ENCODE measurements at regions not wholly inside any gene's neighbourhood (a gene's known extent, or its start where the extent isn't known, plus 50 kb on each side); places are given as distances from the start of the nearest gene placed in this dataset.
A peak's percentile ranks its signal among the peaks of the same experiment; 100 is the strongest.

DNA sequence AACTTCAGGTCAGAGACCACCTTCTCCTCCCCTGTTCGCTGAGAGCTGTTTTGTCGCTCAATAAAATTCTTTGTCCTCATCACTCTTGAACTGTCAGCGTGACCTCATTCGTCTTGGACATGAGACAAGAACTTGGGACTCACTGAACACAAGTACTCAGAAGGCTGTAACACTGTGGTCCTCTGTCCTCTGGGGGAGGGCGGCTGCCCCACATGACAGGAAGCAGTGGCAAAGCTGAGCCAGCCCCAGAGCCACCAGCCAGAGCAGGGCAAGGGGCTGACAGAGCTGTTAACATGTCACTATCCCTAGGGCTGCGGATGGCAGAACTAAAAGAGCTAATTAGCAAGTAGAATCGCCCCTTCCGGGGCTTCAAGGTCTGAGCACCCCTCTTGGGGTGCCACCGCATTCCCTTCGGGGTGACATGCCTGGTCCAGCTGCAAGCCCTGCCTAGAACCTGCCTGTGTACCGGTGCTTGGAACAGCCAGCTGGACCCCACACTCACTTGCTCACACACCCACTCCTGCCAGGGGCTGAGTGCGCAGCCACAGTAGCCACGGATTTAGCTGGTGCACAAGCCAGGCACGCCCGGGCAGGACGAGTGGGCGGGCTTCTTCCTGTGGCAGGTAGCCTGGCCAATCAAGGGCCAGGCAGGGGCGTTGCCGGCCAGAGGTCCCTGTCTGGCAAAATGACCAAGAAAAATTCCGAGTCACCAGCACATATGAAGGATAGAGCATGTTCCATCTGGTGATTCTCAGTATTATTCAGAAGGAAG lies 648.6 kb upstream of the AGA start:
- no peak for FAIRE-seq

More for the DNA sequence above, 648.6 kb upstream of the AGA start:
- no TSS peak for BruUV-seq (replicated peaks)
- Histone ChIP-seq H3K36me3 (ENCODE audit: control insufficient read depth in 2 of 2, insufficient read depth in 2 of 2, low read length in 1 of 2) (no peaks in the 10 kb centered on the region), H3K9me3 (replicated peaks; ENCODE audit: control insufficient read depth, insufficient read depth, low read length) (no peaks in the 10 kb centered on the region), H3K9ac (ENCODE audit: control insufficient read depth, insufficient read depth, low read length) (no peak overlapping the region), H3K27ac (ENCODE audit: control insufficient read depth, insufficient read depth) (no peak overlapping the region), H4K20me1 (ENCODE audit: control insufficient read depth, insufficient read depth) (no peaks in the 10 kb centered on the region), H2AFZ (ENCODE audit: control insufficient read depth, low read depth, low read length) (no peak overlapping the region), H3K4me3 (no peak overlapping the region), H3K27me3 (replicated peaks in 1 of 2; ENCODE audit: control insufficient read depth in 2 of 2, insufficient read depth in 2 of 2, low read length in 1 of 2) (no peaks in the 10 kb centered on the region), H3K4me1 (ENCODE audit: control insufficient read depth, insufficient read depth, low read length) (no peaks in the 10 kb centered on the region), H3K4me2 (ENCODE audit: control insufficient read depth, insufficient read depth) (no peak overlapping the region), H3K79me2 (ENCODE audit: control insufficient read depth, insufficient read depth, low read length) (no peaks in the 10 kb centered on the region)
- 26% methylated on average over 20 of the region's 20 CpGs for WGBS (ENCODE audit: insufficient coverage, insufficient replicate concordance, low lambda C conversion rate, missing lambda C conversion rate)
- SMC1A ChIA-PET (ENCODE audit: uncharacterized antibody, unreplicated experiment), result interaction anchor here (1.7 kb wide), 1 partner anchor 10 kb away, joined by 5 read pairs; no protein-coding TSS in a partner anchor
- CTCF ChIA-PET, result interaction anchor here (1.5 kb wide), 1 partner anchor 841 kb away, joined by 7 read pairs; no protein-coding TSS in a partner anchor
- no peak for TF ChIP-seq ZNF384 (IDR thresholded peaks at IDR 0.05; ENCODE audit: borderline replicate concordance, low read depth, low read length)
- TF ChIP-seq, protein P1, sequence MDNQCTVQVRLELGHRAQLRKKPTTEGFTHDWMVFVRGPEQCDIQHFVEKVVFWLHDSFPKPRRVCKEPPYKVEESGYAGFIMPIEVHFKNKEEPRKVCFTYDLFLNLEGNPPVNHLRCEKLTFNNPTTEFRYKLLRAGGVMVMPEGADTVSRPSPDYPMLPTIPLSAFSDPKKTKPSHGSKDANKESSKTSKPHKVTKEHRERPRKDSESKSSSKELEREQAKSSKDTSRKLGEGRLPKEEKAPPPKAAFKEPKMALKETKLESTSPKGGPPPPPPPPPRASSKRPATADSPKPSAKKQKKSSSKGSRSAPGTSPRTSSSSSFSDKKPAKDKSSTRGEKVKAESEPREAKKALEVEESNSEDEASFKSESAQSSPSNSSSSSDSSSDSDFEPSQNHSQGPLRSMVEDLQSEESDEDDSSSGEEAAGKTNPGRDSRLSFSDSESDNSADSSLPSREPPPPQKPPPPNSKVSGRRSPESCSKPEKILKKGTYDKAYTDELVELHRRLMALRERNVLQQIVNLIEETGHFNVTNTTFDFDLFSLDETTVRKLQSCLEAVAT (IDR thresholded peaks at IDR 0.05), result no peak
- TF ChIP-seq, protein P2, sequence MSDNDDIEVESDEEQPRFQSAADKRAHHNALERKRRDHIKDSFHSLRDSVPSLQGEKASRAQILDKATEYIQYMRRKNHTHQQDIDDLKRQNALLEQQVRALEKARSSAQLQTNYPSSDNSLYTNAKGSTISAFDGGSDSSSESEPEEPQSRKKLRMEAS (IDR thresholded peaks at IDR 0.05; ENCODE audit: low read depth, low read length), result no peak
- no peak for TF ChIP-seq SREBF2 (IDR thresholded peaks at IDR 0.05; ENCODE audit: low read length)
- no peak for TF ChIP-seq SREBF1 (IDR thresholded peaks at IDR 0.05; ENCODE audit: low read length)
- no peak for TF ChIP-seq JUND (IDR thresholded peaks at IDR 0.05; ENCODE audit: low read depth, low read length)
- no peak for TF ChIP-seq SIX5 (IDR thresholded peaks at IDR 0.05; ENCODE audit: low read depth, low read length, severe bottlenecking)
- RAD21 ChIA-PET (ENCODE audit: unreplicated experiment), result no interaction called here
- in situ Hi-C loops (cut with MboI) (no loop called here), intact Hi-C loops (cut with micrococcal nuclease; ENCODE audit: unreplicated experiment) (no loop called here)
- POLR2A ChIA-PET, result no interaction called here
- ATAC-seq (peak; percentile 64), DNase-seq (ENCODE audit: low read depth, low spot score) (no peak)

Measured in GM12878 (cell line).